Astrocyte of the hippocampus (primary cell): ENCODE measurements at regions not wholly inside any gene's neighbourhood (a gene's known extent, or its start where the extent isn't known, plus 50 kb on each side); places are given as distances from the start of the nearest gene placed in this dataset.
"Not testable (repeated sequence)": the region's sequence is repeated elsewhere in the genome, so short reads cannot be mapped to it uniquely, and the experiment has no call there.

Experiments
- DNase-seq: peaks from one replicate; pipeline ENCODE4 v3.0.0; 2011; ENCODE audit warnings: low read depth, low spot score

GRCh38 chr10:32217216-32217615 is 129.7 kb downstream of the EPC1 start:
- DNase-seq: no peak

GRCh38 chr10:32213838-32214237 is 133.1 kb downstream of the EPC1 start:
- DNase-seq: not testable (repeated sequence)

- no peak for DNase-seq
Measured at GRCh38 chr10:32211046-32211363, 136.0 kb downstream of the EPC1 start.

GRCh38 chr10:32210306-32211045 is 136.5 kb downstream of the EPC1 start:
- peak; percentile 56 for DNase-seq

- not testable (repeated sequence) for DNase-seq
Measured at GRCh38 chr10:32208005-32208404, 139.0 kb downstream of the EPC1 start.

GRCh38 chr10:32207544-32207943 is 139.4 kb downstream of the EPC1 start:
- peak; percentile 53 for DNase-seq

- DNase-seq: peak; percentile 49
Measured at GRCh38 chr10:32205670-32206069, 141.3 kb downstream of the EPC1 start.

GRCh38 chr10:32204606-32205005 is 142.4 kb downstream of the EPC1 start:
- DNase-seq: no peak

- no peak for DNase-seq
Measured at GRCh38 chr10:32199714-32200394, 143.6 kb upstream of the KIF5B start.

- DNase-seq: no peak
Measured at GRCh38 chr10:32197423-32197822, 141.2 kb upstream of the KIF5B start.

- DNase-seq: peak; percentile 62
Measured at GRCh38 chr10:32190890-32191491, 134.8 kb upstream of the KIF5B start.

- peak; percentile 32 for DNase-seq
Measured at GRCh38 chr10:32189400-32190084, 133.3 kb upstream of the KIF5B start.

GRCh38 chr10:32188601-32189000 is 132.4 kb upstream of the KIF5B start:
- DNase-seq: not testable (repeated sequence)

GRCh38 chr10:32187686-32188085 is 131.5 kb upstream of the KIF5B start:
- DNase-seq: no peak

- not testable (repeated sequence) for DNase-seq
Measured at GRCh38 chr10:32183652-32184051, 127.4 kb upstream of the KIF5B start.

- no peak for DNase-seq
Measured at GRCh38 chr10:32182476-32182875, 126.3 kb upstream of the KIF5B start.

- no peak for DNase-seq
Measured at GRCh38 chr10:32180390-32181280, 124.4 kb upstream of the KIF5B start.

- no peak for DNase-seq
Measured at GRCh38 chr10:32179836-32180235, 123.6 kb upstream of the KIF5B start.

- not testable (repeated sequence) for DNase-seq
Measured at GRCh38 chr10:32177594-32177993, 121.4 kb upstream of the KIF5B start.

GRCh38 chr10:32175629-32176028 is 119.4 kb upstream of the KIF5B start:
- DNase-seq: no peak

- no peak for DNase-seq
Measured at GRCh38 chr10:32174349-32174893, 118.2 kb upstream of the KIF5B start.
